Activated CD8-positive, alpha-beta memory T cell treated with anti-CD3 and anti-CD28 coated beads for 36 hours (primary cell): ENCODE measurements at regions not wholly inside any gene's neighbourhood (a gene's known extent, or its start where the extent isn't known, plus 50 kb on each side); places are given as distances from the start of the nearest gene placed in this dataset.

Experiments
- CTCF ChIA-PET: fragments of 350-600 bp; sonication (Branson Sonifier 250); formaldehyde crosslinking; loops from one replicate; lab custom pipeline; 2021; ENCODE audit warnings: antibody characterized with exemption; lab: Charles Lee
- POLR2A ChIA-PET: fragments of 350-600 bp; sonication (Branson Sonifier 250); formaldehyde crosslinking; loops from one replicate; lab custom pipeline; 2021; ENCODE audit warnings: antibody characterized with exemption; lab: Charles Lee

- CTCF ChIA-PET = no interaction called here
- POLR2A ChIA-PET = no interaction called here
These were observed 732.8 kb downstream of the BRD1 start for GRCh38 chr22:49094858-49095257.

DNA sequence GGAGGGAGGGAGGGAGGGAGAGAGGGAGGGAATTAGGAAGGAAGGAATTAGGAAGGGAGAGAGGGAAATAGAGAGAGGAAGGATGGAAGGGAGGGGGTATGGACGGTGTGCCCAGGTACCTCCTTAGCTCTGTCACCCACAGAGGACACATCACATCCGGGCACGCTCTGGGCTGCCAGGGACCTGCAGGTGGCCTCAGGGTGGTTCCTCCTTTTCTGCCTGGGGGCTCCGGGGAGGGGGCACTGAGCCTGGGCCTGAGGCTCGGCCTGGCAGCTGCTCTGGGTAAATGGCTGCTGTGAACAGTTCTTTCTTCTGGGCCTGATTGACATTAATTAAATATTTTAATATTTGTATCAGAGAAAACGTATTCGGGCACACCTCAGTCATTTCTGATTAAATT is 733.5 kb downstream of the BRD1 start:
- ChIA-PET POLR2A (no interaction called here), CTCF (no interaction called here)

DNA sequence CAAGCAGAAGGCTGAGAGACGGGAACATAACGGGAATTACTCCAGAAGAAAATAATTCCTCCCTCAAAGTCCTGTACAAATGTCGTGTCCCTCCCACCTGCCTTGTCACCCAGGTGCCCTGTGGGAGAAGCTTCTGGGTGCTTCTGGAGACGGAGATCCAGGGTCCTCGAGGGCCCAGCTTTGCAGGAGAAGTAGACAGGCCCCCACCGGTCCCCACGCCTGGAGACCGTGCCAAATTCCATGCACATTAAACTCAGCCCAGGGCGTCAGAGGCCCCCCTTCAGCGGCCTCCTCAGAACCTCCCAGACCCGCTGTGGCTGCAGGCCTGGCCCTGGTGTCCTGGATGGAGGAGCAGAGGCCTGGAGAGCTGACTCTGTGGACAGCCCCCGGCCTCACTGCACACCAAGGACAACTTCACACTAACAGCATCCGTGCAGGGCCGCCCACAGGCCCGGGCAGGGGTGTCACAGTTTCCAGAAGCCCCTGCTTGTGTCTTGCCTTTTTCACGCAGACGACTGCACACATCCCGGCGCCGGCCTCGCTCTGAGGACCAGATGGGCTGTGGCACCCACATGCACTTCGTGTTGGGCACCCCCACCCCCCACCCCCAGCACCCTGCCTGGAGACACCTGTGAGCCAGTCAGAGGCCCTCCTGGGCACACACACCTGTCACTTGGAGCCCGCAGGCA is 734.3 kb downstream of the BRD1 start:
- CTCF ChIA-PET = no interaction called here
- POLR2A ChIA-PET = no interaction called here

DNA sequence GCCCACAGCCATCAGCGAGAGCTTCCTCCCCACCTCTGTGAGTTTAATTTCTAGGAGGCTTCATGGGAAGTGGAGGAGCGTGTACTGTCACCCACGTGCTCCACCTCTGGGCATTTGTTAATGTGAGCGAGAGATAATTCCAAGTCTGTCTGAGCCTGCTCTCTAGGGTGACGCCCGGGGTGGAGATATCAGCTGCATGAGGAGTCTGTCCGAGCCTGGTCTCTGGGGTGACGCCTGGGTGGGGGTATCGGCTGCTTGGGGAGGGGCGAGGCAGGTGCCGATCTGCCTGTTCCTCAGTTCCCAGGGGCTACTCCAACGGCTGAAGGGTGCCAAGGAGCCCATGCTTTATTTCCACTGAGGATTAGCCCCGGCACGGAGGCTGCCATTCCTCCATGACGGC is 735.0 kb downstream of the BRD1 start:
- ChIA-PET POLR2A (no interaction called here), CTCF (no interaction called here)

DNA sequence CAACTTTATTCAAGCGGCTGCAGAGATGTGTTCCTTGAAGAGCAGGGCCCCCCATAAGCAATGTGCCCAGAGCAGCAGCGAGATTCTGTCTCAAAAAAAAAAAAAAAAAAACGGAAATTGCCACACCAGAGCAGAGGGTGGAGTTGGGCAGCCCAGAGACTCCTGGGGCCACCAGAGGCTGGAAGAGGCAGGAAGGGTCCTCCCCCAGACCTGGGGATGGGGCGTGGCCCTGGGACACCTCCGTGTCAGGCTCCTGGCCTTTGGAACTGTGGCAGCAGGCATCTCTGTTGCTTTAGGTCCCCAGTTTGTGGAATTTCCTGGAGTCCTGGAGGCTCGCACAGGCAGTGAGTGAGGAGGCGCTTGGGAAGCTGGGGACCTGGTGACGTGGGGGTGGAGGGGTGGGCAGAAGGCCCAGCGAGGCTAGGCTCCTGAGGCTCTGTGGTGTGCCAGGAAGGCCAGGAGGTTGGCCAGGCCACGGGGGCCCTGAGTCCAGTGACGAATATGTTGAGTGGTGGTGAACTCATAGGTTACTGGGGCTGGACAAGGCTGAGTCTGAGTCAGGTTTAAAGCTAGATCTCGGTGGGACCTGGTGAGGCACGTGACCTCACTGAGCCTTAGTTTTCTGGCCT is 735.6 kb downstream of the BRD1 start:
- ChIA-PET POLR2A (no interaction called here), CTCF (interaction anchor here (0.6 kb wide), 1 partner anchor 520 kb away, joined by 3 read pairs; no protein-coding TSS in a partner anchor)

- CTCF ChIA-PET = interaction anchor here (0.6 kb wide), 1 partner anchor 520 kb away, joined by 3 read pairs; no protein-coding TSS in a partner anchor
- POLR2A ChIA-PET = no interaction called here
These were observed 736.2 kb downstream of the BRD1 start for GRCh38 chr22:49091451-49091850.

GRCh38 chr22:49090853-49091135 is 736.9 kb downstream of the BRD1 start:
- ChIA-PET POLR2A (no interaction called here), CTCF (no interaction called here)

DNA sequence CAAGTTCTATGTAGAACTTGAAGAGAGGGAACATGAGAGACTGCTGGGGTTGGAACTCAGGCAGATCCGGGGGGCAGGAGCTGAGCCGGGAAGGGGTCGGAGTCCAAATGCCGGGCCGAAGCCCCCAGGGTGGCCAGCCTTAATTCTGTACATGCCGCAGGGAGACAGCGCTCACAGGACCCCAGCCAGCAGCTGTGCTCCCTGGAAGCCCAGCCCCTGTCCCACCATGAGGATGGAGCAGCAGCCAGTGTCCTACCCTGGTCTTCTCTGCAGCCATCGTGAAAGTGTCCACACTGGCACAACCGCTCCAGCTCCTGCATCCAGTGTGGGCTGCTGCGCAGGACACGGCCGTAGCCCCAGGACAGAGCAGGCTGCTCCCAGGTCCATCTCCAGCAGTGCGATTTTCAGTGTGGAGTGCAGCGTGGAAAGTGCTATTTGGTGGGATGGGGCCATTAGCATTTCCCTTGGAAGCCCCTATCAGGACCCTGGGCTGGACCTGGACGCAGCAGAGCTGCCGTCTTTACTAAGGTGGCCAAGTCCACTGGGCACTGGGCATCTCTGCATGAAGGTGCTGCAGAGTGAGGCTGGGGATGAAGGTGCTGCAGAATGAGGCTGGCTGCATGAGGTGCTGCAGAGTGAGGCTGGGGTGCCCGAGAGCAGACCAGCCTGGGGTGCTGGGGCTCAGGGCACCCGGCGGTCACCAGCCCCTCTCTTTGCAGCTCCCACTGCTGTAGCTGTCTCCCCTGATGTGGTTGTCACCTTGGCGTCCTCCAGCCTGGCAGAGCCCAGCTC is 737.4 kb downstream of the BRD1 start:
- POLR2A ChIA-PET = no interaction called here
- CTCF ChIA-PET = no interaction called here

GRCh38 chr22:49088801-49089791 is 738.6 kb downstream of the BRD1 start:
- POLR2A ChIA-PET = no interaction called here
- CTCF ChIA-PET = no interaction called here

DNA sequence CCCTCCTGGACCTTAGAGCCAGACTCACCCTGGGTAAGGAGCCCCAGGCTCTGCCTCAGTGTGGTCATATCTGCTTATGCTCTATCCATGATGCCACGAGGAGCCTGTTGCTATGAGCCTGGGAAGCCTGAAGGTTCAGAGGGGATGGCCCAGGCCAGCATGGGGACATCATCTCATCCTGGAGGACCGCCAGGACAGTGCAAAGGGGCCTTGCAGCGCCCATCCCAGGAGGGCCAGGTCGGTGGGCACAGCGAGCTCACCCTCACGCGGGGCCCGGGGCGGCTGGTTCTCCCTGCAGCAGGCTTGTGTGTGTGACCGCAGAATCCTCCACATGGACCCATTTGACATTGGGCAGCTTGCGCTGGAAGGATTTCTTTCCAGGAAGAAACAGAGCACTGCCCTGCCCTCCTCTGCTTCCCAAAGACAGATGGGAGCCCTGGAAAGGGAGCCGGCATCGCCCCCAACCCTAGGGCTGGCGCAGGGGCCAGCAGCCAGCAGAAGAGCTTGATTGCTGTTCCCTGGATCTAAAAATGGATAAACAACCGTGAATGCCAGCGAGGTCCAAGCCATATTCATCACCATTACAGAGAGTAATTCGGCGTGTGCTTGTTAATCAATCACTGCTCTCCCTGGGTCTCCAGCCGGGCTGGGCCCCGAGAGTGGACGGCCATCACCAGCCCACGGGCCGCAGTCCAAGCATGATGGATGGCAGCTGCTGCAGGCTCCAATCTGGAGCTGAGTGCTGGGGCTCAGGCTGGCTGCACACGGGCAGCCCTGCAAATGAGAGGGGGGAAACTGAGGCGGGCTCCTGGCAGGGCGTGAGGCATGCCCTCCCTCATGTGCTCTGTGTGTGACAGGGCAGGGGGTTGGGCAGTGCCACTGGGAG is 739.7 kb downstream of the BRD1 start:
- ChIA-PET POLR2A (no interaction called here), CTCF (no interaction called here)

GRCh38 chr22:49087198-49087597 is 740.5 kb downstream of the BRD1 start:
- ChIA-PET POLR2A (no interaction called here), CTCF (no interaction called here)

DNA sequence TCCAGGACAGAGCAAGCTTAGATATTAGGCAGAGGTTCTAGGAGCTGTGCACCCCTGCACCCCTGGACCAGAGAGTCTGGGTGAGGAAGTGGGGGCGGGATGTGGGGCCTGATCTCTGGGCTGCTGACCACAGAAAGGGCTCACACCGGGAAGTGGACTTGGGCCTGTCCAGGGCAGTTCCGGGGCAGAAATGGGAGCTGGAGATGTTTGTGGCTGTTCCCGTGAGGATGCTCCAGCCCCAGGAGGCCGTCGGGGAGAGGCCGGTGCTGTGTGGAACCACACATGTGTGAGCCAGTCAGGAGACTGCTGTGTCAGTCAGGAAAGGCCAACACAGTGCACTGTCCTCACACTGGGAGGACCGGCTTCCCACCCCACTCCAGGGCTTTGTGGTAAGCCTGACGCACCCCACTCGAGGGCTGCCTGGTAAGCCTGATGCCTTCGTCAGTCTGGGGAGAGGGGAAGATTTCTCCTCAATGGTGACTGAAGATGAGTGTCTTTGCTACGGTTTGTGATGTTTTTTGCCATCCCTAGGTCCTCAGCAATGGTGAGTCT is 741.0 kb downstream of the BRD1 start:
- ChIA-PET POLR2A (no interaction called here), CTCF (no interaction called here)

GRCh38 chr22:49086181-49086580 is 741.5 kb downstream of the BRD1 start:
- POLR2A ChIA-PET = no interaction called here

GRCh38 chr22:49084206-49084605 is 743.5 kb downstream of the BRD1 start:
- ChIA-PET POLR2A (no interaction called here), CTCF (no interaction called here)

More at GRCh38 chr22:49086181-49086580, 741.5 kb downstream of the BRD1 start:
- CTCF ChIA-PET = no interaction called here

- ChIA-PET CTCF (no interaction called here), POLR2A (no interaction called here)
These were observed 744.1 kb downstream of the BRD1 start for GRCh38 chr22:49083607-49084006.

DNA sequence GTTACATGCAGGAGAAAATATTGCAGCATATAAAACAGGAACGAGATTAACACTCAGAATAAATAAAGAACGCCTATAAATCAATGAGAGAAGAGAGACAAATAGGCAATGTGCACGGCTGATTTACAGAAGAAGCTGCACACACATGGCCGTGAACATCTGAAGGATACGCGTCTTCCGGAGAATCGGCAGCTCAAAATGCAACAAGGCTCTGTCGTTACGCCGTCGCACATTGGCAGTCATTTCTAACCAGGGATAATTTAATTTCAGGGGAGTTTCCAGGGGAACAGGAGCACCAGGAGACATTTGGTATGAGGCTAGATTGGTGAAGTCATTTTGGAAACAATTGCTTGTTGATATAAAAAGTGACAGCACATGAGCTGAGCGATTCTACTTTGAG is 745.2 kb downstream of the BRD1 start:
- POLR2A ChIA-PET = no interaction called here
- CTCF ChIA-PET = no interaction called here

GRCh38 chr22:49081926-49082325 is 745.7 kb downstream of the BRD1 start:
- CTCF ChIA-PET = no interaction called here
- POLR2A ChIA-PET = no interaction called here

DNA sequence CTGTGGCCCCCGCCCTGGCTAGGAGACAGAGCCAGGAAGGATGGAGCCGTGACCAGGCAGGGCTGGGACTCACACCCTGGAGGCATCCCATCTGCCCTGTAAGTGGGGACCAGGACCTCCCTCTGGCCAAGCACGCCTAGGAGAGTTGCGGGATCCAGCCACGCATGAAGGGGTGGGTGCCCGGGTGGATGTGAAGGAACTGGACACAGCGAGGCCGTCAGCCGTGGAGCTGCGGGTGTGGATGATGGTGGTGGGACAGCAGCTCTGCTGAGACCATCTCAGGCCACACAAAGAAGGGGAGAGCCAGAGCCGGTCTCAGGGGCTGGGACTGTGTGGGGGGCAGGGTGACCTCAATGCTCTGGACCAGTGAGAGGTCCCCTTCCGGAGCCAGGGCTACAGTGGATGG is 746.4 kb downstream of the BRD1 start:
- POLR2A ChIA-PET = no interaction called here
- CTCF ChIA-PET = no interaction called here
